ENCODE measurements at regions not wholly inside any gene's neighbourhood (a gene's known extent, or its start where the extent isn't known, plus 50 kb on each side); places are given as distances from the start of the nearest gene placed in this dataset.

DNA sequence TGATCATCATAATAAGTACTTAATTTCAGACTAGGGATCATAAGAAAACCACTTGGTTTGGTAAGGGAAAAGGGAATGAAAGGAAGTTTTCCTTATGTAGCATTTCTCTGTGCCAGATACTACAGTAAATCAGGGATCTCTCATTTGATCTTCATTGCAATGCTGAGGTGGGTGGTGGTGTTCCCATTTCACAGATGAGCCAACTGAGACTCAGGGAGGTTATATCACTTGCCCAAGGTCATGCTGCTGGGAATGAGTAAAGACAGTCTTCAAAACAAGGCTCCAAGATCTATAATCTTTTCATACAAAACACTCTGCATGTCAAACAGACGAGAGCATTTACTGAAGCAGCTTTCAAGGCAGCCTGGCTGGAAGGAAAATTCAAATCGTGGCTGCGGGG lies 124.6 kb downstream of the GP2 start:
- H3K4me1 ChIP-seq (ENCODE audit: insufficient read depth, low read length) = no peaks in the 10 kb centered on the region
- no peaks in the 10 kb centered on the region for H4K20me1 ChIP-seq (ENCODE audit: insufficient read depth, low read length)
- no peaks in the 10 kb centered on the region for H3K36me3 ChIP-seq (replicated peaks in 1 of 2; ENCODE audit: control insufficient read depth in 1 of 2, insufficient read depth in 2 of 2, low read length in 2 of 2)
- H3K27ac ChIP-seq (ENCODE audit: extremely low read length, insufficient read depth, low read length) = no peak overlapping the region
- no peaks in the 10 kb centered on the region for H3K79me2 ChIP-seq (ENCODE audit: insufficient read depth, low read length)
- POLR2A ChIA-PET = no interaction called here
- no peak overlapping the region for H2AFZ ChIP-seq (ENCODE audit: low read length)
- WGBS (ENCODE audit: low lambda C conversion rate) = 0% methylated on average over 3 of the region's 3 CpGs
- no peak for DNase-seq (ENCODE audit: low spot score)
- no peak overlapping the region for H3K4me2 ChIP-seq (ENCODE audit: low read depth, low read length)
- no peaks in the 10 kb centered on the region for H3K9me3 ChIP-seq (ENCODE audit: low read length)
- FAIRE-seq = no peak
- no peak for ATAC-seq
- no TSS peak for BruUV-seq (replicated peaks)
- no peak overlapping the region for H3K4me3 ChIP-seq (replicated peaks in 1 of 3; ENCODE audit: insufficient read depth in 1 of 3, low read depth in 2 of 3, low read length in 3 of 3)
- intact Hi-C loops (cut with micrococcal nuclease; ENCODE audit: unreplicated experiment) = no loop called here
- no peak overlapping the region for H3K9ac ChIP-seq (ENCODE audit: insufficient read depth, low read depth, low read length)
- H3K27me3 ChIP-seq (ENCODE audit: control insufficient read depth in 1 of 2, insufficient read depth in 2 of 2, low read length in 2 of 2) = peaks cover 0 to 27% of the 10 kb centered on the region in 2 experiments; a peak in 3 of 5 replicates
- in situ Hi-C loops (cut with HindIII; ENCODE audit: extremely low pct_ligation_motif_present, low pct_unique_long_range_greater_than_20kb) = no loop called here
- CTCF ChIA-PET (ENCODE audit: low intra/inter-chr PET ratio, low total read pairs) = no interaction called here
- no peak for TF ChIP-seq ZC3H13 (CRISPR knock-in tag; IDR thresholded peaks at IDR 0.05)
- TF ChIP-seq TMF1 (CRISPR knock-in tag; IDR thresholded peaks at IDR 0.05; ENCODE audit: low read depth) = no peak
- no peak for TF ChIP-seq ZNF263 (CRISPR knock-in tag; IDR thresholded peaks at IDR 0.05)
- no peak for TF ChIP-seq FOXJ3 (CRISPR knock-in tag; IDR thresholded peaks at IDR 0.05; ENCODE audit: borderline replicate concordance)
- TF ChIP-seq, protein P1, sequence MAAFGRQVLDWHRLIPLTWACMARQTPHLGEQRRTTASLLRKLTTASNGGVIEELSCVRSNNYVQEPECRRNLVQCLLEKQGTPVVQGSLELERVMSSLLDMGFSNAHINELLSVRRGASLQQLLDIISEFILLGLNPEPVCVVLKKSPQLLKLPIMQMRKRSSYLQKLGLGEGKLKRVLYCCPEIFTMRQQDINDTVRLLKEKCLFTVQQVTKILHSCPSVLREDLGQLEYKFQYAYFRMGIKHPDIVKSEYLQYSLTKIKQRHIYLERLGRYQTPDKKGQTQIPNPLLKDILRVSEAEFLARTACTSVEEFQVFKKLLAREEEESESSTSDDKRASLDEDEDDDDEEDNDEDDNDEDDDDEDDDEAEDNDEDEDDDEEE (CRISPR knock-in tag; IDR thresholded peaks at IDR 0.05) = no peak
- TF ChIP-seq ZNF629 (CRISPR knock-in tag; conservative IDR thresholded peaks at IDR 0.05) = peak; percentile 80

DNA sequence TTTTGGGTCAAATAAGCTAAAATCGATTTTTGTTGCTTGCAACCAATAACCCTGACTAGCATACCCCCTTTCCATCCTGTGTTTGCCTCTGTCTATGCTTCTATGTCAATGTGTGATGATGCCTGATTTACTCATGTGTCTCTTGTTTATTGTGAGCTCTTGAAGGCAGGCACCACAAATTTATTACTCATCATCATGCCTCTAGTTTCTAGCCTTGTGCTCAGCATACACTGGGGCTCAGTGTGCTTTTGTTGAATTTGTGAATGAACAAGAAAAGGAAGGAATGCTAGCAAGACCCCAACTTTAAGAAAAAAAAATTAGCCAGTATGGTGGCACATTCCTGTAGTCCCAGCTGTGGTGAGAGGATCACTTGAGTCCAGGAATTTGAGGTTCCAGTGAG lies 119.1 kb upstream of the GPR139 start:
- ATAC-seq (no peak), DNase-seq (ENCODE audit: low spot score) (no peak), FAIRE-seq (no peak)
- Histone ChIP-seq H3K9ac (ENCODE audit: insufficient read depth, low read depth, low read length) (no peak overlapping the region), H4K20me1 (ENCODE audit: insufficient read depth, low read length) (no peaks in the 10 kb centered on the region), H3K27ac (ENCODE audit: extremely low read length, insufficient read depth, low read length) (no peak overlapping the region), H3K4me1 (ENCODE audit: insufficient read depth, low read length) (no peaks in the 10 kb centered on the region), H3K9me3 (ENCODE audit: low read length) (no peaks in the 10 kb centered on the region), H3K36me3 (replicated peaks in 1 of 2; ENCODE audit: control insufficient read depth in 1 of 2, insufficient read depth in 2 of 2, low read length in 2 of 2) (no peaks in the 10 kb centered on the region), H3K27me3 (ENCODE audit: control insufficient read depth in 1 of 2, insufficient read depth in 2 of 2, low read length in 2 of 2) (peaks cover 2 to 15% of the 10 kb centered on the region in 2 experiments; a peak in 2 of 5 replicates), H3K4me3 (replicated peaks in 1 of 3; ENCODE audit: insufficient read depth in 1 of 3, low read depth in 2 of 3, low read length in 3 of 3) (no peak overlapping the region), H3K79me2 (ENCODE audit: insufficient read depth, low read length) (no peaks in the 10 kb centered on the region), H2AFZ (ENCODE audit: low read length) (no peak overlapping the region), H3K4me2 (ENCODE audit: low read depth, low read length) (no peak overlapping the region)
- ChIA-PET POLR2A (no interaction called here), CTCF (ENCODE audit: low intra/inter-chr PET ratio, low total read pairs) (no interaction called here)
- 0% methylated on average over 1 of the region's 1 CpG for WGBS (ENCODE audit: low lambda C conversion rate)
- BruUV-seq (replicated peaks) = no TSS peak
- in situ Hi-C loops (cut with HindIII; ENCODE audit: extremely low pct_ligation_motif_present, low pct_unique_long_range_greater_than_20kb) = no loop called here
- intact Hi-C loops (cut with micrococcal nuclease; ENCODE audit: unreplicated experiment) = no loop called here
- TF ChIP-seq SOX6 (IDR thresholded peaks at IDR 0.05) = no peak
- no peak for TF ChIP-seq SOX6 (CRISPR knock-in tag; IDR thresholded peaks at IDR 0.05)
- TF ChIP-seq ZNF777 (CRISPR knock-in tag; IDR thresholded peaks at IDR 0.05) = no peak
- no peak for TF ChIP-seq DMAP1 (CRISPR knock-in tag; IDR thresholded peaks at IDR 0.05)
- TF ChIP-seq ZNF10 (CRISPR knock-in tag; IDR thresholded peaks at IDR 0.05; ENCODE audit: borderline replicate concordance, low read depth) = no peak
- no peak for TF ChIP-seq SPEN (CRISPR knock-in tag; IDR thresholded peaks at IDR 0.05; ENCODE audit: low read depth)
- TF ChIP-seq, protein P2, sequence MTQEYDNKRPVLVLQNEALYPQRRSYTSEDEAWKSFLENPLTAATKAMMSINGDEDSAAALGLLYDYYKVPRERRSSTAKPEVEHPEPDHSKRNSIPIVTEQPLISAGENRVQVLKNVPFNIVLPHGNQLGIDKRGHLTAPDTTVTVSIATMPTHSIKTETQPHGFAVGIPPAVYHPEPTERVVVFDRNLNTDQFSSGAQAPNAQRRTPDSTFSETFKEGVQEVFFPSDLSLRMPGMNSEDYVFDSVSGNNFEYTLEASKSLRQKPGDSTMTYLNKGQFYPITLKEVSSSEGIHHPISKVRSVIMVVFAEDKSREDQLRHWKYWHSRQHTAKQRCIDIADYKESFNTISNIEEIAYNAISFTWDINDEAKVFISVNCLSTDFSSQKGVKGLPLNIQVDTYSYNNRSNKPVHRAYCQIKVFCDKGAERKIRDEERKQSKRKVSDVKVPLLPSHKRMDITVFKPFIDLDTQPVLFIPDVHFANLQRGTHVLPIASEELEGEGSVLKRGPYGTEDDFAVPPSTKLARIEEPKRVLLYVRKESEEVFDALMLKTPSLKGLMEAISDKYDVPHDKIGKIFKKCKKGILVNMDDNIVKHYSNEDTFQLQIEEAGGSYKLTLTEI (CRISPR knock-in tag; conservative IDR thresholded peaks at IDR 0.05) = no peak
- no peak for TF ChIP-seq ZFYVE20 (CRISPR knock-in tag; IDR thresholded peaks at IDR 0.05; ENCODE audit: borderline replicate concordance, low read depth)
- TF ChIP-seq, protein P3, sequence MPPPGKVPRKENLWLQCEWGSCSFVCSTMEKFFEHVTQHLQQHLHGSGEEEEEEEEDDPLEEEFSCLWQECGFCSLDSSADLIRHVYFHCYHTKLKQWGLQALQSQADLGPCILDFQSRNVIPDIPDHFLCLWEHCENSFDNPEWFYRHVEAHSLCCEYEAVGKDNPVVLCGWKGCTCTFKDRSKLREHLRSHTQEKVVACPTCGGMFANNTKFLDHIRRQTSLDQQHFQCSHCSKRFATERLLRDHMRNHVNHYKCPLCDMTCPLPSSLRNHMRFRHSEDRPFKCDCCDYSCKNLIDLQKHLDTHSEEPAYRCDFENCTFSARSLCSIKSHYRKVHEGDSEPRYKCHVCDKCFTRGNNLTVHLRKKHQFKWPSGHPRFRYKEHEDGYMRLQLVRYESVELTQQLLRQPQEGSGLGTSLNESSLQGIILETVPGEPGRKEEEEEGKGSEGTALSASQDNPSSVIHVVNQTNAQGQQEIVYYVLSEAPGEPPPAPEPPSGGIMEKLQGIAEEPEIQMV (CRISPR knock-in tag; IDR thresholded peaks at IDR 0.05; ENCODE audit: low read depth) = no peak
